ENCODE measurements at regions not wholly inside any gene's neighbourhood (a gene's known extent, or its start where the extent isn't known, plus 50 kb on each side); places are given as distances from the start of the nearest gene placed in this dataset.

- TF ChIP-seq CTCF (IDR thresholded peaks at IDR 0.05 in 8 of 11, conservative IDR thresholded peaks at IDR 0.05 in 3 of 11) (no peak), POLR2A (IDR thresholded peaks at IDR 0.05) (no peak)
Observed at GRCh38 chr10:2048337-2048973, 311.1 kb upstream of the ADARB2 start.

All from spleen (tissue), 7 donors.